Mammary epithelial cell (primary cell): ENCODE measurements at regions not wholly inside any gene's neighbourhood (a gene's known extent, or its start where the extent isn't known, plus 50 kb on each side); places are given as distances from the start of the nearest gene placed in this dataset.

Experiments used
- CTCF ChIP-seq, 2 donors: IDR thresholded peaks in 1 of 2; conservative IDR thresholded peaks in 1 of 2; 2 replicates each; pipeline ENCODE4 v1.5.1; 2011 to 2012; ENCODE audit warnings: inconsistent platforms in 2 of 2, low read length in 2 of 2, mild to moderate bottlenecking in 2 of 2, control low read depth in 1 of 2, low read depth in 1 of 2; ENCODE audit not compliant: insufficient read depth in 1 of 2; ENCODE audit errors: extremely low read depth in 1 of 2
- EZH2 ChIP-seq: IDR thresholded peaks from 2 replicates; pipeline ENCODE4 v1.6.1; 2012; ENCODE audit warnings: low read length, inconsistent platforms, borderline replicate concordance

- TF ChIP-seq CTCF (conservative IDR thresholded peaks at IDR 0.05 in 1 of 2, IDR thresholded peaks at IDR 0.05 in 1 of 2; ENCODE audit: extremely low read depth in 1 of 2, insufficient read depth in 1 of 2, low read depth in 1 of 2, low read length in 2 of 2) (no peak), EZH2 (no peak)
Measured at GRCh38 chr16:52089476-52089875, 457.5 kb downstream of the TOX3 start.
